Thyroid gland (tissue), 4 donors: ENCODE measurements at regions not wholly inside any gene's neighbourhood (a gene's known extent, or its start where the extent isn't known, plus 50 kb on each side); places are given as distances from the start of the nearest gene placed in this dataset.

Experiments used
- DNase-seq, 2 donors: peaks; one replicate each; pipeline ENCODE4 v3.0.0-alpha.2; 2019
- H3K27ac ChIP-seq, 3 donors: fragments of 200-600 bp; sonication (generic); 1 replicate in 2 of 3; 2 replicates in 1 of 3; pipeline ENCODE4 v1.5.1; 2016 to 2019; ENCODE audit warnings: mild to moderate bottlenecking in 1 of 3, moderate library complexity in 1 of 3
- H3K27me3 ChIP-seq: fragments of 200-600 bp; sonication (generic); one replicate; pipeline ENCODE4 v1.5.1; 2019
- H3K36me3 ChIP-seq, 2 donors: fragments of 200-600 bp; sonication (generic); one replicate each; pipeline ENCODE4 v1.5.1; 2016 to 2019
- H3K4me1 ChIP-seq, 2 donors: fragments of 200-600 bp; sonication (generic); one replicate each; pipeline ENCODE4 v1.5.1; 2017 to 2019
- H3K4me3 ChIP-seq, 3 donors: fragments of 200-600 bp; sonication (generic); replicated peaks in 1 of 3; 1 replicate in 2 of 3; 2 replicates in 1 of 3; pipeline ENCODE4 v1.5.1; 2016; ENCODE audit warnings: mild to moderate bottlenecking in 1 of 3
- H3K9me3 ChIP-seq: fragments of 200-600 bp; sonication (generic); one replicate; pipeline ENCODE4 v1.5.1; 2017
- CTCF ChIP-seq, 6 experiments: fragments of 200-600 bp in 3 of 6; fragments of 450-650 bp in 3 of 6; sonication (generic) in 3 of 6; IDR thresholded peaks; one replicate each; pipeline ENCODE4 v1.5.1; 2016 to 2019; ENCODE audit warnings: antibody characterized with exemption in 6 of 6, mild to moderate bottlenecking in 2 of 6, inconsistent platforms in 1 of 6, moderate library complexity in 1 of 6
- POLR2A ChIP-seq, 2 donors: fragments of 450-650 bp; IDR thresholded peaks; one replicate each; pipeline ENCODE4 v1.6.1; 2017; ENCODE audit warnings: antibody characterized with exemption in 2 of 2, mild to moderate bottlenecking in 2 of 2, moderate library complexity in 1 of 2
- WGBS, 2 donors: methylation state at CpG; one replicate each; pipeline ENCODE4 v1.1.5; 2017; 5-methylcytosine and 5-hydroxymethylcytosine counted together
- intact Hi-C: fragments of 100-400 bp; cut with DNase I; formaldehyde crosslinking; loops from one replicate; pipeline ENCODE4 v1.15.1; 2023

DNA sequence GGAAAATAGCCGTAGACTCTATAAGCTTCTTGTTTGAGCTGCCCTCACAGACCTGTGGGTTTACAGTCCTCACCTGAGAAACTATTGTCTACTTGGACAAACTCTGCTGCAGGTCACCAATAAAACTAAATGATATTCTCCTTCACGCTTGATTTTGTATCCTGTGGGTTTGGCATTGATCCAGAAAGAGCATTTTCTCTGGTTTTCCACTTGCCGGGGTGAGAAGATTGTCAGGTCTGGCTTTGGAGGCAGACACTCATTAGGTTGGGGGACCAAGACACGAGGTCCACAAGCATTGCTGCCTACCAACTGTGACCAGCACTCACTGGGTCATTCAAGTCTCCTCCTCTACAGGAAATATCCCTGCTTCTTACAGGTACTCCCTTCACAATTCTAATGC, 68.5 kb downstream of the CDC14C start:
- no peaks in the 10 kb centered on the region for H3K27me3 ChIP-seq
- no peaks in the 10 kb centered on the region for H3K9me3 ChIP-seq
- no peaks in the 10 kb centered on the region for H3K36me3 ChIP-seq
- no peak overlapping the region for H3K4me3 ChIP-seq
- intact Hi-C loops = no loop called here
- no peak for DNase-seq
- TF ChIP-seq CTCF (IDR thresholded peaks at IDR 0.05) (no peak), POLR2A (IDR thresholded peaks at IDR 0.05) (no peak)
- H3K4me1 ChIP-seq = no peaks in the 10 kb centered on the region
- H3K27ac ChIP-seq = no peak overlapping the region
- 38 to 59% methylated on average over 4 of the region's 4 CpGs for WGBS, 2 donors

- DNase-seq = peak in 1 of 2 donors; percentile 5
- TF ChIP-seq POLR2A (IDR thresholded peaks at IDR 0.05) = no peak
- TF ChIP-seq CTCF (IDR thresholded peaks at IDR 0.05) = peak in 2 of 6 experiments; percentile 28 to 40
- no peaks in the 10 kb centered on the region for H3K9me3 ChIP-seq
- H3K4me1 ChIP-seq = no peaks in the 10 kb centered on the region
- no peaks in the 10 kb centered on the region for H3K27me3 ChIP-seq
- WGBS, 2 donors = 7% methylated on average over 1 of the region's 1 CpG
- no peaks in the 10 kb centered on the region for H3K36me3 ChIP-seq
- no peak overlapping the region for H3K27ac ChIP-seq
- H3K4me3 ChIP-seq = no peak overlapping the region
- intact Hi-C loops = no loop called here
Observed at GRCh38 chr7:49001610-49002033, 77.3 kb downstream of the CDC14C start.

DNA sequence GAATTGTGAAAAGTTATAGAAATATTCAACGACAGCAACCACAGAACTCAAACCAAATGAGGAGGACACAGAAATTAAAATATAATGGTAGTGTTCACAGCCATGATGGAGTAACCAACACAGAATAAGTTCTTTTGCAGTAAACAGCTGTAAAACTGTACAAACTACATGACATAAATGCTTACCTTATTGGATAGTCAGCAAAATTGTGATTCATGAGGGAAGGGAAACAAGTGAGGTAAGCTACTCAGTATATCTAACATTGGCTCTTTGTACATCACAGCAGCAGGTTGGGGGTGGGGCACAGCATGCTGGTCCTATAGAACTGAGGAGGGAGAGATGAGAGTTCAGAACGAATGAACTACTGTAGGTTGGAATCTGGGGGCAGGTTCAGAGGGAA, 86.4 kb downstream of the CDC14C start:
- H3K9me3 ChIP-seq = no peaks in the 10 kb centered on the region
- no peak overlapping the region for H3K4me3 ChIP-seq
- no peak for DNase-seq
- H3K4me1 ChIP-seq = no peaks in the 10 kb centered on the region
- intact Hi-C loops = no loop called here
- WGBS, 2 donors = 64 to 68% methylated on average over 2 of the region's 2 CpGs
- no peak for TF ChIP-seq POLR2A (IDR thresholded peaks at IDR 0.05)
- TF ChIP-seq CTCF (IDR thresholded peaks at IDR 0.05) = no peak
- H3K36me3 ChIP-seq = no peaks in the 10 kb centered on the region
- no peaks in the 10 kb centered on the region for H3K27me3 ChIP-seq
- H3K27ac ChIP-seq = no peak overlapping the region

- intact Hi-C loops = no loop called here
- Histone ChIP-seq H3K9me3 (no peaks in the 10 kb centered on the region), H3K27me3 (no peaks in the 10 kb centered on the region), H3K27ac (no peak overlapping the region), H3K4me1 (no peaks in the 10 kb centered on the region), H3K36me3 (no peaks in the 10 kb centered on the region), H3K4me3 (no peak overlapping the region)
- TF ChIP-seq POLR2A (IDR thresholded peaks at IDR 0.05) (no peak), CTCF (IDR thresholded peaks at IDR 0.05) (no peak)
- 71 to 87% methylated on average over 4 of the region's 4 CpGs for WGBS, 2 donors
- DNase-seq = no peak
Observed at GRCh38 chr7:49014870-49015269, 90.5 kb downstream of the CDC14C start.

- Histone ChIP-seq H3K9me3 (no peaks in the 10 kb centered on the region), H3K4me1 (no peaks in the 10 kb centered on the region), H3K36me3 (no peaks in the 10 kb centered on the region), H3K27ac (no peak overlapping the region), H3K27me3 (no peaks in the 10 kb centered on the region), H3K4me3 (no peak overlapping the region)
- intact Hi-C loops = no loop called here
- WGBS, 2 donors = 81 to 89% methylated on average over 4 of the region's 4 CpGs
- TF ChIP-seq CTCF (IDR thresholded peaks at IDR 0.05) (no peak), POLR2A (IDR thresholded peaks at IDR 0.05) (no peak)
- no peak for DNase-seq
Observed at GRCh38 chr7:49020145-49020544, 95.8 kb downstream of the CDC14C start.
